Breast epithelium (tissue), 3 donors: ENCODE measurements at regions not wholly inside any gene's neighbourhood (a gene's known extent, or its start where the extent isn't known, plus 50 kb on each side); places are given as distances from the start of the nearest gene placed in this dataset.

Source experiments
- CTCF ChIP-seq, 3 donors: fragments of 450-650 bp; IDR thresholded peaks; one replicate each; pipeline ENCODE4 v1.5.1; 2016 to 2017; ENCODE audit warnings: antibody characterized with exemption in 3 of 3, mild to moderate bottlenecking in 3 of 3, moderate library complexity in 3 of 3
- POLR2A ChIP-seq: fragments of 450-650 bp; IDR thresholded peaks from one replicate; pipeline ENCODE4 v1.6.1; 2016; ENCODE audit warnings: antibody characterized with exemption, mild to moderate bottlenecking, moderate library complexity

- TF ChIP-seq CTCF (IDR thresholded peaks at IDR 0.05) (no peak), POLR2A (no peak)
These were observed 259.4 kb downstream of the TEX36 start for GRCh38 chr10:125423569-125423968.
